GM23338 (cell line): ENCODE measurements at regions not wholly inside any gene's neighbourhood (a gene's known extent, or its start where the extent isn't known, plus 50 kb on each side); places are given as distances from the start of the nearest gene placed in this dataset.

Source experiments
- ATAC-seq: fragments of 200-7000 bp; cut with Tn5 transposase; 3 replicates; pipeline ENCODE4 v1.9.1; 2020
- DNase-seq: peaks from one replicate; pipeline ENCODE4 v3.0.0-alpha.2; 2015; ENCODE audit warnings: low spot score
- H2AFZ ChIP-seq: fragments of 200-600 bp; sonication (generic); 2 replicates; pipeline ENCODE4 v1.8.0; 2016; ENCODE audit warnings: antibody characterized with exemption, mild to moderate bottlenecking, moderate library complexity
- H3F3A ChIP-seq: fragments of 200-600 bp; sonication (generic); replicated peaks from 2 replicates; pipeline ENCODE4 v1.8.0; 2017; ENCODE audit warnings: antibody characterized with exemption, mixed run types, low read depth
- H3K27ac ChIP-seq: fragments of 200-600 bp; sonication (generic); 2 replicates; pipeline ENCODE4 v1.6.1; 2016; ENCODE audit warnings: low read depth
- H3K27me3 ChIP-seq: fragments of 200-600 bp; sonication (generic); 2 replicates; pipeline ENCODE4 v1.8.0; 2016; ENCODE audit warnings: mild to moderate bottlenecking, mixed run types, moderate library complexity; ENCODE audit not compliant: insufficient read depth
- H3K36me3 ChIP-seq: fragments of 200-600 bp; sonication (generic); 2 replicates; pipeline ENCODE4 v1.8.0; 2016; ENCODE audit warnings: mild to moderate bottlenecking; ENCODE audit not compliant: insufficient read depth
- H3K4me1 ChIP-seq: fragments of 200-600 bp; sonication (generic); 2 replicates; pipeline ENCODE4 v1.8.0; 2016; ENCODE audit warnings: mild to moderate bottlenecking, moderate library complexity; ENCODE audit not compliant: insufficient read depth
- H3K4me2 ChIP-seq: fragments of 200-600 bp; sonication (generic); 2 replicates; pipeline ENCODE4 v1.7.1; 2017; ENCODE audit warnings: mixed run types
- H3K4me3 ChIP-seq: fragments of 200-600 bp; sonication (generic); 2 replicates; pipeline ENCODE4 v1.6.1; 2016; ENCODE audit warnings: mixed run types
- H3K79me2 ChIP-seq: fragments of 200-600 bp; sonication (generic); replicated peaks from 2 replicates; pipeline ENCODE4 v1.8.0; 2017; ENCODE audit warnings: mild to moderate bottlenecking; ENCODE audit not compliant: insufficient read depth
- H3K9me2 ChIP-seq: fragments of 200-600 bp; sonication (generic); 2 replicates; pipeline ENCODE4 v1.8.0; 2017; ENCODE audit not compliant: insufficient read depth
- H4K20me1 ChIP-seq: fragments of 200-600 bp; sonication (generic); replicated peaks from 2 replicates; pipeline ENCODE4 v1.8.0; 2017; ENCODE audit warnings: mild to moderate bottlenecking; ENCODE audit not compliant: insufficient read depth
- H3K27ac Mint-ChIP-seq: 2 replicates; pipeline ENCODE4 v1.8.0; 2020; ENCODE audit warnings: inconsistent platforms, mild to moderate bottlenecking, moderate library complexity, mixed read lengths
- H3K27me3 Mint-ChIP-seq: 3 replicates; pipeline ENCODE4 v1.8.0; 2022; ENCODE audit warnings: low read depth, mild to moderate bottlenecking, moderate library complexity, mixed read lengths, inconsistent platforms; ENCODE audit not compliant: insufficient read depth, poor library complexity
- H3K36me3 Mint-ChIP-seq: 3 replicates; pipeline ENCODE4 v1.8.0; 2021; ENCODE audit warnings: low read depth, mild to moderate bottlenecking, inconsistent platforms, moderate library complexity, mixed read lengths
- H3K4me1 Mint-ChIP-seq: 3 replicates; pipeline ENCODE4 v1.8.0; 2020; ENCODE audit warnings: mild to moderate bottlenecking, inconsistent platforms, mixed read lengths
- H3K4me3 Mint-ChIP-seq: 3 replicates; pipeline ENCODE4 v1.8.0; 2021; ENCODE audit warnings: moderate library complexity, mild to moderate bottlenecking, inconsistent platforms, mixed read lengths
- H3K9me3 Mint-ChIP-seq: 3 replicates; pipeline ENCODE4 v1.8.0; 2020; ENCODE audit warnings: moderate library complexity, mild to moderate bottlenecking, inconsistent platforms, mixed read lengths
- CREB1 ChIP-seq: fragments of 250-450 bp; sonication (Bioruptor Pico); IDR thresholded peaks from 2 replicates; pipeline ENCODE4 v1.5.0; 2020; ENCODE audit warnings: low read depth, mild to moderate bottlenecking, moderate library complexity
- CTCF ChIP-seq, 2 experiments: fragments of 200-600 bp in 1 of 2; sonication (generic) in 1 of 2; conservative IDR thresholded peaks; 2 replicates each; pipeline versions ENCODE4 v1.5.1 to v1.6.1; 2016 to 2017; ENCODE audit warnings: antibody characterized with exemption in 2 of 2, low read depth in 2 of 2, mild to moderate bottlenecking in 2 of 2, moderate library complexity in 1 of 2
- ETS1 ChIP-seq: IDR thresholded peaks from 2 replicates; pipeline ENCODE4 v1.6.1; 2016; ENCODE audit warnings: antibody characterized with exemption
- EZH2 ChIP-seq: fragments of 200-600 bp; sonication (generic); IDR thresholded peaks from one replicate; pipeline ENCODE4 v1.8.0; 2017; ENCODE audit warnings: antibody characterized with exemption, mild to moderate bottlenecking, low read depth; ENCODE audit not compliant: unreplicated experiment
- EZH2phosphoT487 ChIP-seq: fragments of 200-600 bp; sonication (generic); IDR thresholded peaks from one replicate; pipeline ENCODE4 v1.8.1; 2018; ENCODE audit warnings: antibody characterized with exemption; ENCODE audit not compliant: unreplicated experiment
- JUNB ChIP-seq: IDR thresholded peaks from one replicate; pipeline ENCODE4 v1.6.1; 2016; ENCODE audit warnings: antibody characterized with exemption; ENCODE audit not compliant: unreplicated experiment
- NANOG ChIP-seq: IDR thresholded peaks from 2 replicates; pipeline ENCODE4 v1.6.1; 2016; ENCODE audit warnings: antibody characterized with exemption, borderline replicate concordance
- POLR2AphosphoS5 ChIP-seq: IDR thresholded peaks from 2 replicates; pipeline ENCODE4 v1.6.1; 2016; ENCODE audit warnings: antibody characterized with exemption, low read depth
- REST ChIP-seq: IDR thresholded peaks from one replicate; pipeline ENCODE4 v1.6.1; 2018; ENCODE audit warnings: antibody characterized with exemption; ENCODE audit not compliant: unreplicated experiment
- STAT1 ChIP-seq: IDR thresholded peaks from one replicate; pipeline ENCODE4 v1.6.1; 2016; ENCODE audit warnings: antibody characterized with exemption; ENCODE audit not compliant: unreplicated experiment
- ZNF114 ChIP-seq: fragments of 250-450 bp; sonication (Bioruptor Pico); IDR thresholded peaks from 2 replicates; pipeline ENCODE4 v1.5.0; 2020; ENCODE audit warnings: mild to moderate bottlenecking, moderate library complexity
- ZNF331 ChIP-seq: fragments of 250-450 bp; sonication (Bioruptor Pico); IDR thresholded peaks from 2 replicates; pipeline ENCODE4 v1.5.0; 2020; ENCODE audit warnings: low read depth, mild to moderate bottlenecking, moderate library complexity
- TF ChIP-seq, protein P1 (sequence below): fragments of 250-450 bp; sonication (Bioruptor Pico); IDR thresholded peaks from 2 replicates; pipeline ENCODE4 v1.5.0; 2020; ENCODE audit warnings: mild to moderate bottlenecking, moderate library complexity

- Mint-ChIP-seq H3K27ac (no peak overlapping the region), H3K27me3 (peaks cover 6% of the 10 kb centered on the region), H3K4me3 (no peak overlapping the region), H3K9me3 (no peaks in the 10 kb centered on the region), H3K36me3 (no peaks in the 10 kb centered on the region), H3K4me1 (peaks cover 15% of the 10 kb centered on the region; the same call in 2 of the 3 replicates)
- Histone ChIP-seq H3K4me3 (no peak overlapping the region), H2AFZ (no peak overlapping the region), H3K36me3 (no peaks in the 10 kb centered on the region), H3K4me1 (no peaks in the 10 kb centered on the region), H3K79me2 (no peaks in the 10 kb centered on the region), H3K9me2 (0 out of 2 replicates have a peak, but pooled peaks cover 4% of the 10 kb centered on the region), H3F3A (no peaks in the 10 kb centered on the region), H3K4me2 (no peak overlapping the region), H3K27me3 (no peaks in the 10 kb centered on the region), H3K27ac (no peak overlapping the region), H4K20me1 (no peaks in the 10 kb centered on the region)
- DNase-seq, result no peak
- TF ChIP-seq, protein P1, sequence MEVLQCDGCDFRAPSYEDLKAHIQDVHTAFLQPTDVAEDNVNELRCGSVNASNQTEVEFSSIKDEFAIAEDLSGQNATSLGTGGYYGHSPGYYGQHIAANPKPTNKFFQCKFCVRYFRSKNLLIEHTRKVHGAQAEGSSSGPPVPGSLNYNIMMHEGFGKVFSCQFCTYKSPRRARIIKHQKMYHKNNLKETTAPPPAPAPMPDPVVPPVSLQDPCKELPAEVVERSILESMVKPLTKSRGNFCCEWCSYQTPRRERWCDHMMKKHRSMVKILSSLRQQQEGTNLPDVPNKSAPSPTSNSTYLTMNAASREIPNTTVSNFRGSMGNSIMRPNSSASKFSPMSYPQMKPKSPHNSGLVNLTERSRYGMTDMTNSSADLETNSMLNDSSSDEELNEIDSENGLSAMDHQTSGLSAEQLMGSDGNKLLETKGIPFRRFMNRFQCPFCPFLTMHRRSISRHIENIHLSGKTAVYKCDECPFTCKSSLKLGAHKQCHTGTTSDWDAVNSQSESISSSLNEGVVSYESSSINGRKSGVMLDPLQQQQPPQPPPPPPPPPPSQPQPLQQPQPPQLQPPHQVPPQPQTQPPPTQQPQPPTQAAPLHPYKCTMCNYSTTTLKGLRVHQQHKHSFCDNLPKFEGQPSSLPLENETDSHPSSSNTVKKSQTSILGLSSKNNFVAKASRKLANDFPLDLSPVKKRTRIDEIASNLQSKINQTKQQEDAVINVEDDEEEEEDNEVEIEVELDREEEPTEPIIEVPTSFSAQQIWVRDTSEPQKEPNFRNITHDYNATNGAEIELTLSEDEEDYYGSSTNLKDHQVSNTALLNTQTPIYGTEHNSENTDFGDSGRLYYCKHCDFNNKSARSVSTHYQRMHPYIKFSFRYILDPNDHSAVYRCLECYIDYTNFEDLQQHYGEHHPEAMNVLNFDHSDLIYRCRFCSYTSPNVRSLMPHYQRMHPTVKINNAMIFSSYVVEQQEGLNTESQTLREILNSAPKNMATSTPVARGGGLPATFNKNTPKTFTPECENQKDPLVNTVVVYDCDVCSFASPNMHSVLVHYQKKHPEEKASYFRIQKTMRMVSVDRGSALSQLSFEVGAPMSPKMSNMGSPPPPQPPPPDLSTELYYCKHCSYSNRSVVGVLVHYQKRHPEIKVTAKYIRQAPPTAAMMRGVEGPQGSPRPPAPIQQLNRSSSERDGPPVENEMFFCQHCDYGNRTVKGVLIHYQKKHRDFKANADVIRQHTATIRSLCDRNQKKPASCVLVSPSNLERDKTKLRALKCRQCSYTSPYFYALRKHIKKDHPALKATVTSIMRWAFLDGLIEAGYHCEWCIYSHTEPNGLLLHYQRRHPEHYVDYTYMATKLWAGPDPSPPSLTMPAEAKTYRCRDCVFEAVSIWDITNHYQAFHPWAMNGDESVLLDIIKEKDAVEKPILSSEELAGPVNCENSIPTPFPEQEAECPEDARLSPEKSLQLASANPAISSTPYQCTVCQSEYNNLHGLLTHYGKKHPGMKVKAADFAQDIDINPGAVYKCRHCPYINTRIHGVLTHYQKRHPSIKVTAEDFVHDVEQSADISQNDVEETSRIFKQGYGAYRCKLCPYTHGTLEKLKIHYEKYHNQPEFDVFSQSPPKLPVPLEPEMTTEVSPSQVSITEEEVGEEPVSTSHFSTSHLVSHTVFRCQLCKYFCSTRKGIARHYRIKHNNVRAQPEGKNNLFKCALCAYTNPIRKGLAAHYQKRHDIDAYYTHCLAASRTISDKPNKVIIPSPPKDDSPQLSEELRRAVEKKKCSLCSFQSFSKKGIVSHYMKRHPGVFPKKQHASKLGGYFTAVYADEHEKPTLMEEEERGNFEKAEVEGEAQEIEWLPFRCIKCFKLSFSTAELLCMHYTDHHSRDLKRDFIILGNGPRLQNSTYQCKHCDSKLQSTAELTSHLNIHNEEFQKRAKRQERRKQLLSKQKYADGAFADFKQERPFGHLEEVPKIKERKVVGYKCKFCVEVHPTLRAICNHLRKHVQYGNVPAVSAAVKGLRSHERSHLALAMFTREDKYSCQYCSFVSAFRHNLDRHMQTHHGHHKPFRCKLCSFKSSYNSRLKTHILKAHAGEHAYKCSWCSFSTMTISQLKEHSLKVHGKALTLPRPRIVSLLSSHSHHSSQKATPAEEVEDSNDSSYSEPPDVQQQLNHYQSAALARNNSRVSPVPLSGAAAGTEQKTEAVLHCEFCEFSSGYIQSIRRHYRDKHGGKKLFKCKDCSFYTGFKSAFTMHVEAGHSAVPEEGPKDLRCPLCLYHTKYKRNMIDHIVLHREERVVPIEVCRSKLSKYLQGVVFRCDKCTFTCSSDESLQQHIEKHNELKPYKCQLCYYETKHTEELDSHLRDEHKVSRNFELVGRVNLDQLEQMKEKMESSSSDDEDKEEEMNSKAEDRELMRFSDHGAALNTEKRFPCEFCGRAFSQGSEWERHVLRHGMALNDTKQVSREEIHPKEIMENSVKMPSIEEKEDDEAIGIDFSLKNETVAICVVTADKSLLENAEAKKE, result no peak
- no peak for TF ChIP-seq EZH2phosphoT487
- no peak for TF ChIP-seq REST
- no peak for TF ChIP-seq STAT1
- no peak for TF ChIP-seq JUNB
- no peak for TF ChIP-seq POLR2AphosphoS5
- no peak for TF ChIP-seq ZNF331 (CRISPR knock-in tag)
- no peak for TF ChIP-seq CREB1
- no peak for TF ChIP-seq EZH2
- no peak for TF ChIP-seq ETS1
- TF ChIP-seq CTCF (conservative IDR thresholded peaks at IDR 0.05; ENCODE audit: low read depth in 2 of 2), result no peak
- TF ChIP-seq ZNF114 (CRISPR knock-in tag), result no peak
- TF ChIP-seq NANOG, result no peak
- ATAC-seq, result no peak
Measured at GRCh38 chr20:24786111-24786495, 163.0 kb upstream of the CST7 start.
